ENCODE measurements at regions not wholly inside any gene's neighbourhood (a gene's known extent, or its start where the extent isn't known, plus 50 kb on each side); places are given as distances from the start of the nearest gene placed in this dataset.

GRCh38 chr16:79388396-79388795, 212.1 kb downstream of the MAF start:
- TF ChIP-seq CTCF (tag by site-specific recombination; IDR thresholded peaks at IDR 0.05): no peak
- TF ChIP-seq INSM2 (tag by site-specific recombination; IDR thresholded peaks at IDR 0.05): no peak
- no peak for TF ChIP-seq ZNF239 (tag by site-specific recombination; IDR thresholded peaks at IDR 0.05)
- TF ChIP-seq ZNF623 (tag by site-specific recombination; IDR thresholded peaks at IDR 0.05): no peak
- TF ChIP-seq ZEB2 (tag by site-specific recombination; IDR thresholded peaks at IDR 0.05): no peak
- TF ChIP-seq BCL6B (tag by site-specific recombination; IDR thresholded peaks at IDR 0.05): no peak
- no peak for TF ChIP-seq ZNF660 (tag by site-specific recombination; IDR thresholded peaks at IDR 0.05)
- TF ChIP-seq IKZF3 (tag by site-specific recombination; IDR thresholded peaks at IDR 0.05): no peak
- no peak for TF ChIP-seq YY1 (tag by site-specific recombination; IDR thresholded peaks at IDR 0.05)
- TF ChIP-seq ZNF248 (tag by site-specific recombination; IDR thresholded peaks at IDR 0.05): no peak
- no peak for TF ChIP-seq SP2 (tag by site-specific recombination; IDR thresholded peaks at IDR 0.05)

Data from HEK293 (cell line).